ENCODE measurements at regions not wholly inside any gene's neighbourhood (a gene's known extent, or its start where the extent isn't known, plus 50 kb on each side); places are given as distances from the start of the nearest gene placed in this dataset.

DNA sequence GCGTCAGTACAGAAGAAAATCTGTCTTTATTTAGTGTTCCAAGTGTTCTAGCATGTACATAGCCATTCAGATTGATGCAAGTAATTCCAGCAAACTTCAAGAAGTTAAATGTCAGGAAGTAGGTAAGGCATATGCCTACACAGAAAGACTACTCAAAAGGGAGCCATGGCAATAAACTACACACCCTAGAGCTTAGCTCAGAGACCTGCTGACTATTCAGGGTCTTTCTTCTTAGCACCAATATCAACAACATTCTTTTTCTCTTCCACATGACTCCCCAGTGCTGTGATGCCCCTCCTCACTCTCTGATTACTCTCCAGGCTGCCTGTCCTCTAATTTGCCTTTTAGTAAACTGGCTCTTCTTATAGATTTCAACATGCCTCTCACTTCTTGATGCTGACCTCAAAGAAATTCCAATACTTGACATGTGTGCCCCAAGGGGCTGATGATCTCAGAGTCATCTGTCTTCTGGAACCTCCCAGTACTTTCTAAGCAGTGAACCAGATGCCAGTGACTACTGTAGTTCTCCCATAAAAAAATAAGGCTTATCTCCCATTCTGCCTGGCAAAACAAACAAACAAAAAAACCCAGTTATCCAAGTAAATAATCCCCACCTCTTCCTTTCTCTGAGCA is 909.2 kb upstream of the FANCL start:
- no peaks in the 10 kb centered on the region for H3K9me3 ChIP-seq (ENCODE audit: insufficient read depth, low read length)

DNA sequence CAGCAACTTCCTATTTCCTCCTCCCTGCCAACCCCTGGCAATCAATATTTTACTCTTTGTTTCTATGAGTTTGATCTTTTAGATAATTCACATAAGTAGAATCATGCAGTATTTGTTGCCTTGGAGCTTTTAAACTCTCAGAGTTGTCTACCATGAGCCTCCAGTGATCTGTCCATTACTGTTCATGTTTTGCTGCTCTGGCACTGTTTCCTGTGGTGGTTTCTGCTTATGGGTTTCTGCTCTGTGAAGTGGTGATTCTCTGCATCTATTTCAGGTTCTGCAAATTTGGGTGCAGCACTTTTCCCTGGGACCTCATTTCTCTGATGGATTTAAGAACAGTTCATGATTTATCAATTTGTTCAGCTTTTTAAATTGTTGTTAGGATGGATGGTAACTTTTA is 908.1 kb upstream of the FANCL start:
- Histone ChIP-seq H2AFZ (ENCODE audit: low read depth, low read length, severe bottlenecking) (no peak overlapping the region), H3K9me2 (replicated peaks; ENCODE audit: insufficient read depth, low read length) (no peaks in the 10 kb centered on the region), H3K79me2 (ENCODE audit: insufficient read depth, low read length) (no peaks in the 10 kb centered on the region), H3K4me2 (ENCODE audit: low read depth, low read length, poor library complexity, severe bottlenecking) (no peak overlapping the region), H3K27ac (ENCODE audit: low read depth, low read length) (no peak overlapping the region), H3K4me3 (ENCODE audit: insufficient read depth, low read length, poor library complexity, severe bottlenecking) (no peak overlapping the region), H3K27me3 (ENCODE audit: low read length) (no peaks in the 10 kb centered on the region; the same call in 1 of the 2 replicates), H4K20me1 (ENCODE audit: low read depth, low read length) (no peaks in the 10 kb centered on the region), H3F3A (ENCODE audit: insufficient read depth) (no peaks in the 10 kb centered on the region), H3K9me3 (ENCODE audit: insufficient read depth, low read length) (no peaks in the 10 kb centered on the region), H3K36me3 (ENCODE audit: low read length) (no peaks in the 10 kb centered on the region), H3K9ac (ENCODE audit: low read length) (no peak overlapping the region)
- TF ChIP-seq, protein P1, sequence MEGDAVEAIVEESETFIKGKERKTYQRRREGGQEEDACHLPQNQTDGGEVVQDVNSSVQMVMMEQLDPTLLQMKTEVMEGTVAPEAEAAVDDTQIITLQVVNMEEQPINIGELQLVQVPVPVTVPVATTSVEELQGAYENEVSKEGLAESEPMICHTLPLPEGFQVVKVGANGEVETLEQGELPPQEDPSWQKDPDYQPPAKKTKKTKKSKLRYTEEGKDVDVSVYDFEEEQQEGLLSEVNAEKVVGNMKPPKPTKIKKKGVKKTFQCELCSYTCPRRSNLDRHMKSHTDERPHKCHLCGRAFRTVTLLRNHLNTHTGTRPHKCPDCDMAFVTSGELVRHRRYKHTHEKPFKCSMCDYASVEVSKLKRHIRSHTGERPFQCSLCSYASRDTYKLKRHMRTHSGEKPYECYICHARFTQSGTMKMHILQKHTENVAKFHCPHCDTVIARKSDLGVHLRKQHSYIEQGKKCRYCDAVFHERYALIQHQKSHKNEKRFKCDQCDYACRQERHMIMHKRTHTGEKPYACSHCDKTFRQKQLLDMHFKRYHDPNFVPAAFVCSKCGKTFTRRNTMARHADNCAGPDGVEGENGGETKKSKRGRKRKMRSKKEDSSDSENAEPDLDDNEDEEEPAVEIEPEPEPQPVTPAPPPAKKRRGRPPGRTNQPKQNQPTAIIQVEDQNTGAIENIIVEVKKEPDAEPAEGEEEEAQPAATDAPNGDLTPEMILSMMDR (IDR thresholded peaks at IDR 0.05; ENCODE audit: insufficient read depth, low read length, poor library complexity, severe bottlenecking): no peak
- no peak for TF ChIP-seq EZH2phosphoT487 (conservative IDR thresholded peaks at IDR 0.05; ENCODE audit: low read length)

More for the DNA sequence above, 909.2 kb upstream of the FANCL start:
- H4K20me1 ChIP-seq (ENCODE audit: low read depth, low read length): no peaks in the 10 kb centered on the region
- no peak overlapping the region for H2AFZ ChIP-seq (ENCODE audit: low read depth, low read length, severe bottlenecking)
- no peaks in the 10 kb centered on the region; the same call in 1 of the 2 replicates for H3K27me3 ChIP-seq (ENCODE audit: low read length)
- no peak overlapping the region for H3K27ac ChIP-seq (ENCODE audit: low read depth, low read length)
- H3K4me2 ChIP-seq (ENCODE audit: low read depth, low read length, poor library complexity, severe bottlenecking): no peak overlapping the region
- TF ChIP-seq, protein P1 (IDR thresholded peaks at IDR 0.05; ENCODE audit: insufficient read depth, low read length, poor library complexity, severe bottlenecking): no peak
- no peak for TF ChIP-seq EZH2phosphoT487 (conservative IDR thresholded peaks at IDR 0.05; ENCODE audit: low read length)
- no peaks in the 10 kb centered on the region for H3K79me2 ChIP-seq (ENCODE audit: insufficient read depth, low read length)
- H3K9ac ChIP-seq (ENCODE audit: low read length): no peak overlapping the region
- no peaks in the 10 kb centered on the region for H3F3A ChIP-seq (ENCODE audit: insufficient read depth)
- no peaks in the 10 kb centered on the region for H3K36me3 ChIP-seq (ENCODE audit: low read length)
- no peaks in the 10 kb centered on the region for H3K9me2 ChIP-seq (replicated peaks; ENCODE audit: insufficient read depth, low read length)
- H3K4me3 ChIP-seq (ENCODE audit: insufficient read depth, low read length, poor library complexity, severe bottlenecking): no peak overlapping the region

DNA sequence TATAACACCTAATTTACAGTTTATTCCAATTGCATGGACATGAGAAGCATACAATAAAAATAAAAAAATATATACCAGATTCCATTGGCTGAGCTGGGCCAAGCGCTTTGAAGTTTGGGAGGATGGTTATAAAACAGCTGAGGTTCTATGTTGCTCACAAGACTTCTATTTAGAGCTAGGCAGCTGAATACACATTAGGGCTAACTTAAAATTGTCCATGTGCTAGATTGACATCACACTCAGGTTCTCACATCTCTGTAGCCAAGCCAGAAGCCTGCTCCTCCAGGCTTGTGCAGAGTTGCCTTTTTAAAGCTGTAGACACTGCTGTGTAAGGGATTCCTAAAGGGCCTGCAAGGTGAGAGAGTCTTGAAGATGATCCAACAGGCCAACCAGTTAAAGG is 871.1 kb upstream of the FANCL start:
- Histone ChIP-seq H4K20me1 (ENCODE audit: low read depth, low read length) (no peaks in the 10 kb centered on the region), H3K9me2 (replicated peaks; ENCODE audit: insufficient read depth, low read length) (no peaks in the 10 kb centered on the region), H3K9me3 (ENCODE audit: insufficient read depth, low read length) (no peaks in the 10 kb centered on the region), H3K27ac (ENCODE audit: low read depth, low read length) (no peak overlapping the region), H3K36me3 (ENCODE audit: low read length) (no peaks in the 10 kb centered on the region), H3K4me2 (ENCODE audit: low read depth, low read length, poor library complexity, severe bottlenecking) (no peak overlapping the region), H3F3A (ENCODE audit: insufficient read depth) (no peaks in the 10 kb centered on the region), H3K4me3 (ENCODE audit: insufficient read depth, low read length, poor library complexity, severe bottlenecking) (no peak overlapping the region), H3K9ac (ENCODE audit: low read length) (no peak overlapping the region), H2AFZ (ENCODE audit: low read depth, low read length, severe bottlenecking) (no peak overlapping the region), H3K27me3 (ENCODE audit: low read length) (no peaks in the 10 kb centered on the region), H3K79me2 (ENCODE audit: insufficient read depth, low read length) (no peaks in the 10 kb centered on the region)
- no peak for TF ChIP-seq EZH2phosphoT487 (conservative IDR thresholded peaks at IDR 0.05; ENCODE audit: low read length)
- TF ChIP-seq, protein P1 (IDR thresholded peaks at IDR 0.05; ENCODE audit: insufficient read depth, low read length, poor library complexity, severe bottlenecking): no peak
